B cell (primary cell): ENCODE measurements at regions not wholly inside any gene's neighbourhood (a gene's known extent, or its start where the extent isn't known, plus 50 kb on each side); places are given as distances from the start of the nearest gene placed in this dataset.

ENCODE experiments used
- ATAC-seq: fragments of 200-7000 bp; cut with Tn5 transposase; one replicate; pipeline ENCODE4 v1.10.0; 2021; ENCODE audit warnings: low read depth, mild to moderate bottlenecking, moderate number of reproducible peaks, moderate library complexity
- CTCF ChIA-PET: fragments of 350-600 bp; sonication (Branson Sonifier 250); formaldehyde crosslinking; loops from one replicate; lab custom pipeline; 2021; ENCODE audit warnings: antibody characterized with exemption, inconsistent platforms; lab: Charles Lee
- POLR2A ChIA-PET: fragments of 350-600 bp; sonication (Branson Sonifier 250); formaldehyde crosslinking; loops from one replicate; lab custom pipeline; 2021; ENCODE audit warnings: antibody characterized with exemption; lab: Charles Lee
- DNase-seq: peaks from one replicate; pipeline ENCODE4 v3.0.0; 2013
- H2AFZ ChIP-seq: 2 replicates; pipeline ENCODE4 v1.6.1; 2012; ENCODE audit warnings: mild to moderate bottlenecking, low read depth, low read length; ENCODE audit not compliant: insufficient read depth, poor library complexity, severe bottlenecking
- H3K27ac ChIP-seq, 2 donors: 1 replicate in 1 of 2; 2 replicates in 1 of 2; pipeline ENCODE4 v1.5.1; 2012 to 2013; ENCODE audit warnings: low read length in 2 of 2, mild to moderate bottlenecking in 2 of 2, moderate library complexity in 1 of 2
- H3K27me3 ChIP-seq, 4 experiments: fragments of 200-600 bp in 1 of 4; sonication (generic) in 1 of 4; replicated peaks in 1 of 4; 1 replicate in 2 of 4; 2 replicates in 2 of 4; pipeline versions ENCODE4 v1.6.1 to v1.7.0; 2013 to 2016; ENCODE audit warnings: low read length in 3 of 4, mild to moderate bottlenecking in 2 of 4, mixed read lengths in 1 of 4, moderate library complexity in 1 of 4; ENCODE audit not compliant: insufficient read depth in 4 of 4, control insufficient read depth in 3 of 4; ENCODE audit errors: control extremely low read depth in 1 of 4
- H3K36me3 ChIP-seq, 2 experiments: replicated peaks in 1 of 2; 1 replicate in 1 of 2; 2 replicates in 1 of 2; pipeline versions ENCODE4 v1.6.1 to v1.7.1; 2013; ENCODE audit warnings: low read length in 1 of 2; ENCODE audit not compliant: insufficient read depth in 2 of 2, control insufficient read depth in 1 of 2; ENCODE audit errors: control extremely low read depth in 1 of 2, extremely low read depth in 1 of 2
- H3K4me1 ChIP-seq, 2 donors: fragments of 200-600 bp in 1 of 2; sonication (generic) in 1 of 2; 1 replicate in 1 of 2; 2 replicates in 1 of 2; pipeline versions ENCODE4 v1.5.1 to v1.6.1; 2013 to 2017; ENCODE audit warnings: low read length in 2 of 2; ENCODE audit not compliant: control insufficient read depth in 2 of 2, insufficient read depth in 2 of 2
- H3K4me2 ChIP-seq: replicated peaks from 2 replicates; pipeline ENCODE3; 2012; ENCODE audit warnings: mild to moderate bottlenecking, low read depth, low read length; ENCODE audit not compliant: poor library complexity, severe bottlenecking
- H3K4me3 ChIP-seq, 5 experiments: fragments of 200-600 bp in 1 of 5; sonication (generic) in 1 of 5; 1 replicate in 3 of 5; 2 replicates in 2 of 5; pipeline versions ENCODE4 v1.5.1 to v1.7.0; 2011 to 2016; ENCODE audit warnings: low read length in 4 of 5, mild to moderate bottlenecking in 4 of 5, low read depth in 2 of 5, control low read depth in 1 of 5, moderate library complexity in 1 of 5; ENCODE audit not compliant: insufficient read depth in 1 of 5; ENCODE audit errors: control extremely low read depth in 1 of 5, extremely low read depth in 1 of 5
- H3K79me2 ChIP-seq: fragments of 200-600 bp; sonication (generic); one replicate; pipeline ENCODE4 v1.6.0; 2016; ENCODE audit warnings: low read length; ENCODE audit not compliant: control insufficient read depth, insufficient read depth
- H3K9ac ChIP-seq: fragments of 200-600 bp; sonication (generic); 2 replicates; pipeline ENCODE4 v1.6.1; 2017; ENCODE audit warnings: mild to moderate bottlenecking, low read length, moderate library complexity
- H3K9me3 ChIP-seq, 3 donors: one replicate each; pipeline versions ENCODE4 v1.6.1 to v1.7.1; 2013; ENCODE audit warnings: low read length in 2 of 3; ENCODE audit not compliant: control insufficient read depth in 2 of 3, insufficient read depth in 1 of 3; ENCODE audit errors: control extremely low read depth in 1 of 3
- H4K20me1 ChIP-seq: 2 replicates; pipeline ENCODE4 v1.6.0; 2012; ENCODE audit warnings: mild to moderate bottlenecking, low read length; ENCODE audit not compliant: insufficient read depth, control insufficient read depth, poor library complexity, severe bottlenecking
- H3K27ac Mint-ChIP-seq: one replicate; pipeline ENCODE4 v1.8.0; 2021; ENCODE audit warnings: mixed read lengths
- H3K27me3 Mint-ChIP-seq: one replicate; pipeline ENCODE4 v1.8.0; 2021; ENCODE audit warnings: mixed read lengths
- H3K4me1 Mint-ChIP-seq: one replicate; pipeline ENCODE4 v1.8.0; 2021; ENCODE audit warnings: mixed read lengths
- H3K4me3 Mint-ChIP-seq: one replicate; pipeline ENCODE4 v1.8.0; 2021; ENCODE audit warnings: mixed read lengths
- H3K9me3 Mint-ChIP-seq: one replicate; pipeline ENCODE4 v1.8.0; 2022; ENCODE audit warnings: mixed read lengths; ENCODE audit not compliant: insufficient read depth
- CTCF ChIP-seq: fragments of 200-600 bp; IDR thresholded peaks from one replicate; pipeline ENCODE4 v1.8.0; 2022; ENCODE audit warnings: antibody characterized with exemption, mild to moderate bottlenecking
- EZH2 ChIP-seq: IDR thresholded peaks from 2 replicates; pipeline ENCODE4 v1.6.1; 2012; ENCODE audit warnings: borderline replicate concordance, low read depth, mild to moderate bottlenecking, moderate library complexity, low read length; ENCODE audit not compliant: insufficient read depth, poor library complexity, severe bottlenecking
- WGBS: methylation state at CpG from one replicate; pipeline ENCODE4 v1.1.5; 2013; ENCODE audit warnings: missing lambda C conversion rate; ENCODE audit not compliant: insufficient coverage; 5-methylcytosine and 5-hydroxymethylcytosine counted together
- intact Hi-C: fragments of 100-400 bp; cut with micrococcal nuclease; formaldehyde crosslinking; loops from one replicate; pipeline ENCODE4 v1.10.0; 2022

GRCh38 chr14:54333511-54333910 is 63.3 kb upstream of the CDKN3 start:
- H3K27me3 ChIP-seq = peaks cover 0 to 4% (median 0%) of the 10 kb centered on the region in 4 experiments
- DNase-seq = no peak
- H3K9ac ChIP-seq = no peak overlapping the region
- no peak overlapping the region for H3K27ac Mint-ChIP-seq
- POLR2A ChIA-PET = no interaction called here
- ATAC-seq = no peak
- intact Hi-C loops = no loop called here
- H3K36me3 ChIP-seq = no peaks in the 10 kb centered on the region
- no peaks in the 10 kb centered on the region for H3K4me1 ChIP-seq
- no CpG with 5 or more reads among the region's 4 CpGs for WGBS
- no peaks in the 10 kb centered on the region for H3K4me1 Mint-ChIP-seq
- no peak overlapping the region for H3K4me3 ChIP-seq
- no peaks in the 10 kb centered on the region for H3K9me3 Mint-ChIP-seq
- H3K27ac ChIP-seq = no peak overlapping the region
- no peak for TF ChIP-seq CTCF
- no peak for TF ChIP-seq EZH2
- no peaks in the 10 kb centered on the region for H3K9me3 ChIP-seq
- peaks cover 23% of the 10 kb centered on the region for H3K27me3 Mint-ChIP-seq
- CTCF ChIA-PET = no interaction called here
- H3K79me2 ChIP-seq = no peaks in the 10 kb centered on the region
- H4K20me1 ChIP-seq = no peaks in the 10 kb centered on the region
- no peak overlapping the region for H3K4me3 Mint-ChIP-seq
- no peak overlapping the region for H3K4me2 ChIP-seq
- H2AFZ ChIP-seq = no peak overlapping the region

- no peaks in the 10 kb centered on the region for H3K27me3 ChIP-seq
- H3K4me1 ChIP-seq = no peaks in the 10 kb centered on the region
- no peaks in the 10 kb centered on the region for H3K4me1 Mint-ChIP-seq
- H3K27ac Mint-ChIP-seq = no peak overlapping the region
- H3K4me2 ChIP-seq = no peak overlapping the region
- no peak overlapping the region for H3K4me3 Mint-ChIP-seq
- ChIA-PET POLR2A (no interaction called here), CTCF (no interaction called here)
- H3K9ac ChIP-seq = no peak overlapping the region
- ATAC-seq (no peak), DNase-seq (no peak)
- H3K9me3 Mint-ChIP-seq = no peaks in the 10 kb centered on the region
- H2AFZ ChIP-seq = no peak overlapping the region
- no CpG with 5 or more reads among the region's 2 CpGs for WGBS
- no peaks in the 10 kb centered on the region for H4K20me1 ChIP-seq
- H3K36me3 ChIP-seq = no peaks in the 10 kb centered on the region
- no peaks in the 10 kb centered on the region for H3K79me2 ChIP-seq
- H3K27ac ChIP-seq = no peak overlapping the region
- intact Hi-C loops = no loop called here
- no peak for TF ChIP-seq CTCF
- no peak for TF ChIP-seq EZH2
- H3K27me3 Mint-ChIP-seq = peaks cover 16% of the 10 kb centered on the region
- no peaks in the 10 kb centered on the region for H3K9me3 ChIP-seq
- no peak overlapping the region for H3K4me3 ChIP-seq
Measured at GRCh38 chr14:54335569-54336155, 61.1 kb upstream of the CDKN3 start.
